SKM-1 (cell line): ENCODE measurements at regions not wholly inside any gene's neighbourhood (a gene's known extent, or its start where the extent isn't known, plus 50 kb on each side); places are given as distances from the start of the nearest gene placed in this dataset.

ENCODE experiments used
- DNase-seq: peaks from one replicate; lab custom pipeline; 2025; ENCODE audit not compliant: unreplicated experiment; lab: John Stamatoyannopoulos, UW

- DNase-seq, result no peak
These were observed 57.4 kb upstream of the DMRTA1 start for GRCh38 chr9:22389271-22389670.

DNA sequence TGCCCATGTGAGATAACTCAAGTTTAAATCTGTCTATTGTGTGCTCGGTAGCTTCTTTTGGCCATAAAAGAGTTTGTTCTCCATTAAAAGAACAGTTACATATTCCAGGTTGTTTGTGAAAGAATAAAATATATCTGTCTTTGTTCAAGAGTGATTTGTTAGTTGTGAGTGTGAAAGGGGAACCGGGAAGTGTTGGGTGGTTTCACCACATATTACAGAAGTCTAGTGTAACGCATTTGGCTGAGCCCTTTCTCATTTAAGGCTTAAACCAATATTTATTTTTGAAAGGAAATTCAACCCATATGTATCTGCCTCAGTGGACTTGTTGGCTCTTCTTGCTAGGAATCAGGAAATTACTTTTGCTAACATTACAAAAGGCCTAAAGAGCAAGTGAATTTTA lies 54.1 kb upstream of the DMRTA1 start:
- no peak for DNase-seq

DNA sequence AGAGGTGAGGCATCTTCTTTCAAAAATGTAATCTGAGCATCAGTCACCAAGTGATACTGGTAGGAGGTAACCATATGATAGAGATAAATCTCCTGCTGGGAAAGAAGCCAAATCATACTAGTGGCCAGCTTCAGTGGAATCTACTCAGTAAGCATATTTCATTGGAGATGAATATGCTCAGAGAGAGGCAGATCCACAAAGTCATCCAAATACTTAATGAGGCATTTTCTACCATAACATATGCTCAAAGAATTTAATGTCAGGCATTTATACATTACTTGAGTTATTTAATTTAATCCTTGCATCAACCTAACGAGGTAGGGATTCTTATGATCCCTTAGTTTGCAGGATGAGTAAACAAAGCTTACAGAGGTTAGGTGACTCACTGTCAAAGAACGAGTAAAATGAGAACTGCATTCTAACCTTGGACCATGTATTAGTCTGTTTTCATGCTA lies 50.9 kb upstream of the DMRTA1 start:
- no peak for DNase-seq
